MCF 10A (cell line): ENCODE measurements at regions not wholly inside any gene's neighbourhood (a gene's known extent, or its start where the extent isn't known, plus 50 kb on each side); places are given as distances from the start of the nearest gene placed in this dataset.

ENCODE experiments used
- BruUV-seq: library from RNA; stranded (reverse); fragments of 400-500 nt; replicated peaks from 2 replicates; lab custom pipeline; 2021; lab: Mats Ljungman, UMichigan
- CTCF ChIA-PET: fragments of 300-600 bp; sonication (Branson Sonifier 250); formaldehyde crosslinking; extraction: SDS; loops from one replicate; lab custom pipeline; 2021; ENCODE audit warnings: antibody characterized with exemption, inconsistent platforms; lab: Yijun Ruan, JAX
- POLR2A ChIA-PET: fragments of 300-600, 350-650 bp; sonication (Branson Sonifier 250); formaldehyde crosslinking; extraction: SDS; loops from one replicate; lab custom pipeline; 2020; ENCODE audit warnings: antibody characterized with exemption, inconsistent platforms; lab: Yijun Ruan, JAX
- DNase-seq: peaks from one replicate; pipeline ENCODE4 v3.0.0-alpha.2; 2018; ENCODE audit not compliant: unreplicated experiment
- H3K27ac Mint-ChIP-seq: one replicate; pipeline ENCODE4 v1.8.0; 2022; ENCODE audit warnings: mild to moderate bottlenecking, low read depth, mixed read lengths; ENCODE audit not compliant: unreplicated experiment
- H3K27me3 Mint-ChIP-seq: one replicate; pipeline ENCODE4 v1.8.0; 2022; ENCODE audit warnings: mixed read lengths; ENCODE audit not compliant: insufficient read depth, unreplicated experiment
- H3K36me3 Mint-ChIP-seq: one replicate; pipeline ENCODE4 v1.8.0; 2022; ENCODE audit warnings: mild to moderate bottlenecking, moderate library complexity, mixed read lengths; ENCODE audit not compliant: insufficient read depth, unreplicated experiment
- H3K4me1 Mint-ChIP-seq: one replicate; pipeline ENCODE4 v1.8.0; 2022; ENCODE audit warnings: mixed read lengths; ENCODE audit not compliant: insufficient read depth, unreplicated experiment
- H3K4me3 Mint-ChIP-seq: one replicate; pipeline ENCODE4 v1.8.0; 2022; ENCODE audit warnings: mild to moderate bottlenecking, moderate library complexity, mixed read lengths; ENCODE audit not compliant: unreplicated experiment
- H3K9me3 Mint-ChIP-seq: one replicate; pipeline ENCODE4 v1.8.0; 2022; ENCODE audit warnings: mixed read lengths; ENCODE audit not compliant: unreplicated experiment
- CTCF ChIP-seq: fragments of 200-600 bp; IDR thresholded peaks from one replicate; pipeline ENCODE4 v1.8.0; 2022; ENCODE audit warnings: antibody characterized with exemption, mild to moderate bottlenecking; ENCODE audit not compliant: unreplicated experiment
- intact Hi-C: fragments of 100-400 bp; cut with micrococcal nuclease; formaldehyde crosslinking; loops from 2 replicates; pipeline ENCODE4 v1.14.1; 2022

- Mint-ChIP-seq H3K9me3 (no peaks in the 10 kb centered on the region), H3K4me1 (peaks cover 26% of the 10 kb centered on the region), H3K27me3 (no peaks in the 10 kb centered on the region), H3K4me3 (peak overlapping the region; percentile 25), H3K36me3 (peaks cover 5% of the 10 kb centered on the region), H3K27ac (peak overlapping the region; percentile 46)
- BruUV-seq: no TSS peak
- TF ChIP-seq CTCF: no peak
- DNase-seq: peak; percentile 65
- ChIA-PET POLR2A (interaction anchor here (0.7 to 1.8 kb wide), 6 partner anchors 10 to 252 kb away, joined by 3 to 8 read pairs (median 5); partner anchors contain the start of gene GSE1), CTCF (interaction anchor here (0.6 to 0.9 kb wide), 3 partner anchors 12 to 61 kb away, joined by 3 to 4 read pairs (median 3); no protein-coding TSS in a partner anchor)
- intact Hi-C loops: no loop called here
These were observed 248.3 kb upstream of the CIBAR2 start for GRCh38 chr16:85360323-85361277.

DNA sequence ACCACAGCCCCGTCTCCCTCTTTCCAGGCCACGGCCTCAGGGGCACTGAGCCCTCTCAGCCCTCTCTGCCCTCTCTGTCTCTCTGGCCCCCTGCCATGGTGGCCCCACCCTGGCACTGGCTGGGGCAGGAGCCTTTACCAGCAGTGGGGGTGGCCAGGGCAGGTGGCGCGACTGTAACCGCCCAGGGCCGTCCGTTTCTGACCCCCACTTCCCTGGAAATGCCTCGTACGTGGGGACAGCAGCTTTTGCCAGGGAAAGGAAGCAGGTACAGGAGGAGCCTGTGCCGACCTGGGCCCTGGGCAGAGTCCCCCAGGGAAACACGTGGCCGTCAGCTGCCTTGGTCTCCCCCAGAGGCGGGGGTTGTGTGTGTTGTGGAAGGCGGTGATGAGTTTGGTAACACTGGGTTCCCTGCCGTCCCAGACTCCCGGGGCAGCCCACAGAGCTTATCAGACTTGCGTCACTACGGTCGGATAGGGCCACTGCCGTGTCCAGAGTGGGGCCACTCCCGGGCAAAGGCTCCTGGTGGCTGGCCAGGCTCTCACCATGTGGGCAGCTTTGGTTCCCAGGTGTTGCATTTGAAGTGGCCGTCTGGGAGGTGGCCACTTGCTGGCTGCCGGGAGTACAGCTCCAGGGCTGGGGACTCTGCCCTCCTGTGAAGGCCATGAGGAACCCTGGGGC lies 249.3 kb upstream of the CIBAR2 start:
- BruUV-seq: no TSS peak
- no peak overlapping the region for H3K4me3 Mint-ChIP-seq
- ChIA-PET CTCF (interaction anchor here (0.5 to 1.1 kb wide), 3 partner anchors 11 to 33 kb away, joined by 3 to 4 read pairs (median 3); no protein-coding TSS in a partner anchor), POLR2A (interaction anchor here (1.6 to 1.8 kb wide), 2 partner anchors 11 to 251 kb away, joined by 6 to 8 read pairs; partner anchors contain the start of gene GSE1)
- peaks cover 5% of the 10 kb centered on the region for H3K36me3 Mint-ChIP-seq
- peaks cover 33% of the 10 kb centered on the region for H3K4me1 Mint-ChIP-seq
- H3K9me3 Mint-ChIP-seq: no peaks in the 10 kb centered on the region
- peak overlapping the region; percentile 46 for H3K27ac Mint-ChIP-seq
- no peak for DNase-seq
- no peaks in the 10 kb centered on the region for H3K27me3 Mint-ChIP-seq
- TF ChIP-seq CTCF: no peak
- intact Hi-C loops: no loop called here

- TF ChIP-seq CTCF: no peak
- peaks cover 39% of the 10 kb centered on the region for H3K4me1 Mint-ChIP-seq
- DNase-seq: no peak
- intact Hi-C loops: no loop called here
- no peaks in the 10 kb centered on the region for H3K27me3 Mint-ChIP-seq
- H3K9me3 Mint-ChIP-seq: no peaks in the 10 kb centered on the region
- CTCF ChIA-PET: interaction anchor here (1.1 kb wide), 2 partner anchors 12 to 29 kb away, joined by 3 to 4 read pairs; no protein-coding TSS in a partner anchor
- POLR2A ChIA-PET: no interaction called here
- peaks cover 5% of the 10 kb centered on the region for H3K36me3 Mint-ChIP-seq
- no peak overlapping the region for H3K27ac Mint-ChIP-seq
- no TSS peak for BruUV-seq
- no peak overlapping the region for H3K4me3 Mint-ChIP-seq
These were observed 250.2 kb upstream of the CIBAR2 start for GRCh38 chr16:85362443-85362842.

GRCh38 chr16:85363427-85363826 lies 249.7 kb upstream of the GSE1 start:
- Mint-ChIP-seq H3K36me3 (peaks cover 5% of the 10 kb centered on the region), H3K27me3 (no peaks in the 10 kb centered on the region), H3K9me3 (no peaks in the 10 kb centered on the region), H3K4me3 (no peak overlapping the region), H3K27ac (no peak overlapping the region), H3K4me1 (peaks cover 40% of the 10 kb centered on the region)
- POLR2A ChIA-PET: no interaction called here
- BruUV-seq: no TSS peak
- CTCF ChIA-PET: interaction anchor here (0.5 kb wide), 1 partner anchor 15 kb away, joined by 3 read pairs; no protein-coding TSS in a partner anchor
- intact Hi-C loops: no loop called here
- TF ChIP-seq CTCF: no peak
- no peak for DNase-seq
